HG02884 (cell line): ENCODE measurements at regions not wholly inside any gene's neighbourhood (a gene's known extent, or its start where the extent isn't known, plus 50 kb on each side); places are given as distances from the start of the nearest gene placed in this dataset.
"Not testable (repeated sequence)": the region's sequence is repeated elsewhere in the genome, so short reads cannot be mapped to it uniquely, and the experiment has no call there.

Source experiments
- ATAC-seq: cut with Tn5 transposase; IDR thresholded peaks from one replicate; pipeline ENCODE4 v1.9.1; 2021; ENCODE audit warnings: mild to moderate bottlenecking, moderate library complexity; ENCODE audit not compliant: unreplicated experiment

- no peak for ATAC-seq
These were observed 381.2 kb upstream of the SORCS1 start for GRCh38 chr10:107545717-107546116.

GRCh38 chr10:107544706-107545520 lies 380.4 kb upstream of the SORCS1 start:
- ATAC-seq, result no peak

GRCh38 chr10:107542607-107543006 lies 378.1 kb upstream of the SORCS1 start:
- ATAC-seq, result no peak

GRCh38 chr10:107542016-107542415 lies 377.5 kb upstream of the SORCS1 start:
- ATAC-seq, result no peak

- ATAC-seq, result no peak
These were observed 376.5 kb upstream of the SORCS1 start for GRCh38 chr10:107540981-107541380.

- ATAC-seq, result no peak
These were observed 364.8 kb upstream of the SORCS1 start for GRCh38 chr10:107529350-107529749.

GRCh38 chr10:107520348-107520747 lies 355.8 kb upstream of the SORCS1 start:
- no peak for ATAC-seq

GRCh38 chr10:107517811-107518210 lies 353.3 kb upstream of the SORCS1 start:
- ATAC-seq, result no peak

GRCh38 chr10:107516349-107516748 lies 351.8 kb upstream of the SORCS1 start:
- no peak for ATAC-seq

- not testable (repeated sequence) for ATAC-seq
These were observed 339.5 kb upstream of the SORCS1 start for GRCh38 chr10:107504011-107504410.

- no peak for ATAC-seq
These were observed 337.9 kb upstream of the SORCS1 start for GRCh38 chr10:107502229-107502985.

GRCh38 chr10:107498983-107499382 lies 334.5 kb upstream of the SORCS1 start:
- ATAC-seq, result no peak

GRCh38 chr10:107497024-107497423 lies 332.5 kb upstream of the SORCS1 start:
- no peak for ATAC-seq

GRCh38 chr10:107496594-107496993 lies 332.1 kb upstream of the SORCS1 start:
- no peak for ATAC-seq

GRCh38 chr10:107492389-107492788 lies 327.9 kb upstream of the SORCS1 start:
- no peak for ATAC-seq

- no peak for ATAC-seq
These were observed 325.9 kb upstream of the SORCS1 start for GRCh38 chr10:107490389-107490788.

GRCh38 chr10:107487284-107487683 lies 322.8 kb upstream of the SORCS1 start:
- no peak for ATAC-seq

- no peak for ATAC-seq
These were observed 320.5 kb upstream of the SORCS1 start for GRCh38 chr10:107485019-107485418.

GRCh38 chr10:107481881-107482280 lies 317.4 kb upstream of the SORCS1 start:
- no peak for ATAC-seq

- no peak for ATAC-seq
These were observed 316.7 kb upstream of the SORCS1 start for GRCh38 chr10:107481224-107481623.

GRCh38 chr10:107480781-107481180 lies 316.3 kb upstream of the SORCS1 start:
- no peak for ATAC-seq

GRCh38 chr10:107477266-107477665 lies 312.8 kb upstream of the SORCS1 start:
- peak; percentile 73 for ATAC-seq
